Skin epidermis (tissue), 12 donors: ENCODE measurements at regions not wholly inside any gene's neighbourhood (a gene's known extent, or its start where the extent isn't known, plus 50 kb on each side); places are given as distances from the start of the nearest gene placed in this dataset.
"Not testable (repeated sequence)": the region's sequence is repeated elsewhere in the genome, so short reads cannot be mapped to it uniquely, and the experiment has no call there.

ENCODE experiments used
- H3K27ac ChIP-seq, 21 experiments: fragments of 200-600 bp; sonication (generic) in 11 of 21; one replicate each; pipeline ENCODE4 v1.5.0; 2020; ENCODE audit warnings: mild to moderate bottlenecking in 3 of 21, inconsistent platforms in 2 of 21, moderate library complexity in 2 of 21
- H3K4me3 ChIP-seq, 7 experiments: fragments of 200-600 bp; sonication (generic) in 2 of 7; one replicate each; pipeline ENCODE4 v1.5.0; 2020; ENCODE audit warnings: inconsistent platforms in 2 of 7, mild to moderate bottlenecking in 2 of 7, moderate library complexity in 1 of 7

DNA sequence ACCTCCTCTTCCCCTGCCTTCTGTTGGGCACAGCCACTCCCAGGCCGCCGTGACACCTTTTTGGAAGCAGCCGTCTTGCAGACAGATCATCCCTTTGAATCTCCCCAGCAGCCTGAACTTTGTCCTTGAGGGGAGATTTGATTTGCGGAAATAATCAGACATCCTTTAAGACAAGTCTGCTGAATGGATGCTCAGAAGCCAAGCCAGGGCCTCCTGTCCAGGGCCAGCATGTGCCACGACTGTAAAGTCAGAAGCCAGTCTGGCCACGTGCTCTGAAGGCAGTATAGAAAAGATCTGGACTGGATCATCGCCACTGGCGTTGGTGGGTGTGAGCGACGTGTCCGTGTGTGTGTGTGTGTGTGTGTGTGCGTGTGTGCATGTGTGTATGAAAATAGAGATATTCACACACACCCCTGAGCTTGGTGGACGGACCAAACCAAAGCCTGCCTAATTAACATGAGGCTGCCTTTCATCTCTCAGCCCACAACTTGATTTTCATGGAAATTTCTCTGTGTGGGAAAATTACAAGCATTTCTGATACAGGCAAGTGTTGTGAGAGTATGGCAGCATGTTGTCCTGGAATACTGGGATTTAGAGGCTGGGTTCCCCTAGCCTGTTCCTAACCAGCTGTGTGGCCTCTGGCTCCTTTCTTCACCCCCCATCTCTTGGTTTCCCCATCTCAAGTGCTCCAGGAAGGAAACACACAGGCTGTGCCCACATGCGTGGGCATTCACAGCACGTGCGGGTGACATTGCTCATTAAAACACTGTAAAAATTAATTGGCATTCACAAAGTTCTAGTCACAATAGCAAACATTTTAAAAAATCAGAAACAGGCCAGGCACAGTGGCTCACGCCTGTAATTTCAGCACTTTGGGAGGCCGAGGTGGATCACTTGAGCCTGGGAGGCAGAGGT, 61.8 kb upstream of the WNT7B start:
- peak overlapping the region in 19 of 21 experiments; percentile 19 to 99 (median 76) for H3K27ac ChIP-seq
- no peak overlapping the region for H3K4me3 ChIP-seq

DNA sequence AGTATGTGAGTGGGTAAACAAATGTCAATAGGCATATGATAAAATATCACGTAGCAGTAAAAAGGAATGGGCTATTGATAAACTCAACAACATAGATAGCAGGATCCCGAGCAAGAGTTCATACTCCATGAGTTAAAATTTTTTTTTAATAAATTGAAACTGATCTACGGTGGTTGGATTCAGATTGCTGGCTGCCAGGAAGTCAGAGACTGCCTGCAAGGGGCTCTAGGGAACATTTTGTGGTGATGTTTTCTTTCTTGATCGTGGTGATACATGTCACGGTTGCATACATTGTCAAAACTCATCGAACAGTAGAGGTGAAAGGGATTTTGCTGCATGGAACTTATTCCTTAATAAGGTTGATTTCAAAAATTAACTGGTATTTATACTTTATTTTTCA, 62.6 kb upstream of the WNT7B start:
- Histone ChIP-seq H3K27ac (peak overlapping the region in 19 of 21 experiments; percentile 19 to 99 (median 76)), H3K4me3 (no peak overlapping the region)

DNA sequence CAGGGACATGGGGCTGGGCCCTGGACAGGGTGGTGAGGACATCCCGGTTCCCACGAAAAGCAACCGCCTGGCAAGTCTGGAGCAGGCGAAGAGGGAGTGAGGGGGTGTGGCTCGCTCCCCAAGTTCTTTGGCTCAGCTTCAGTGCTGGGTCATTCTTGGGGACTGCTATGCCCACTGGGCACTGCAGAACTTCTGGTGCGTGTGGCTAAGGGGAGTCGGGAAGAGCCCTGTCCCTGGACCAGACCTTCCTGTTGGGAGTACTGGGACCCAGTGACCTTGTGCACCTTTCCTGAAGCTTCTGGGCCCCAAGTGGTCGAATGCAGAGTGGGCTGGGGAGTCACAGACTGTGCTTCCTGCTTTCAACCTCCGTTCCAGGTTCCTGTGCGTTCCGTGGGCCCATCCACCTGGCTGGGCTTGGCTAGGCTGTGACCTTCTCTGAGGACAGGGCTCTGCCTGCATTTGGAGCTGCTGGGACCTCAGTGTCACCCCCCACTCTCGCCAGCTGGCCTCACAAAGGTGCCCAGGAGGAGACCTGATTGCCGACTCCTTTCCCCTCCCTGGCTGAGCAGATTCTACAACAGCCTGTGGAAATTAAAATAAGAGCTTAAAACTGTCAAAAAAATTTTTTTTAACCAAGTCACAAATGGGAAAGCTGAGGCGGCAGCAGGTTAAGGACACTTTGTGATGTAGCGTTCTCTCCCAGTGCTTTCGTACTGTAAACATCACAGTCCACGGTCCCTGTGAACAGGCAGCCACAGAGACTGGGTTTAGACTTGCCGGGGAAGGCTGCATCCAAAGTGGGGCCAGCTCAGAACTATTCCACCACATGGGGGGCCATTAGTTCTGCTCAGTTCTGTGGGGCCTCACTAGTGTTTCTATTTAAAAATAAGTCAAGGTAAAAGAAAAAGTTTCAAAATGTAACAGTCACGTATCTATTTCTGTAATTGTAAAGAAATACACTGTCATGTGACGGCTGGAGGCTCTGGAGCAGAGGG, 63.8 kb upstream of the WNT7B start:
- Histone ChIP-seq H3K4me3 (peak overlapping the region in 1 of 7 experiments; percentile 21), H3K27ac (peak overlapping the region; percentile 10 to 100 (median 97))

DNA sequence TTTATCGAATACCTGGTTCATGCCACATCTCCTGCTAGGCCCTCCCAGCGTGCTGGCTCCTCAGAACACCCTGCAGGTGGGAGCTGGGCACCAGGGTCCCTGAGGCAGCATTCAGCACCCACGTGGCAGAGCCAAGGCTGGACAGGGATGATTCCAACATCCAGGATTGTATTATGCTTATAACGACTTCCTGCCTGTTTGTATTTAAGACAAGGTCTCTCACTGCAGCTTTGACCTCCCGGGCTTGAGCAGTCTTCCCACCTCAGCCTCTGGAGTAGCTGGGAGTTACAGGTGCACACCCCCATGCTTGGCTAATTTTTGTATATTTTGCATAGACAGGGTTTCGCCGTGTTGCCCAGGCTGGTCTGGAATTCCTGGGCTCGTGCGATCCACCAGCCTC, 64.7 kb upstream of the WNT7B start:
- peak overlapping the region in 20 of 21 experiments; percentile 9 to 100 (median 97) for H3K27ac ChIP-seq
- peak overlapping the region in 2 of 7 experiments; percentile 22 to 56 for H3K4me3 ChIP-seq

DNA sequence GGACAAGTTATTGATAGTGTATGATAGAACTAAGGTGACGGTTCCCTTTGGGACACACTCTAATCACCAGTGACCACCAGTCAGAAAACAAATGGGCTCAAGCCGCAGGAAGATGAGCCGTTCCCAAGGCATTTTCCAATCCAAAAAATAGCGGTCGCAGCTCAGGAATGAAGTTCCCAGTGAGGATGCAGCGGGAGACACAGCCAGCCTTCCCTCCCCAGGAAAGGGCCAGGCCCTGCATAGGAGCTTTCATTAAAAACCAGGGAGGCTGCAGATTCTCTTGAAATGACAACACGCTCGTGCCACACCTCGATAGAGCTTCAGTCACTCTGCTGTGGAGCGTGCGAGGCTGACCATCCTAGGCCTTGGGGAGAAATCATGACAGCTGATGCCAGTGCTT, 65.8 kb upstream of the WNT7B start:
- Histone ChIP-seq H3K27ac (peak overlapping the region in 20 of 21 experiments; percentile 89 to 100 (median 97)), H3K4me3 (peak overlapping the region in 5 of 7 experiments; percentile 1 to 69 (median 40))

DNA sequence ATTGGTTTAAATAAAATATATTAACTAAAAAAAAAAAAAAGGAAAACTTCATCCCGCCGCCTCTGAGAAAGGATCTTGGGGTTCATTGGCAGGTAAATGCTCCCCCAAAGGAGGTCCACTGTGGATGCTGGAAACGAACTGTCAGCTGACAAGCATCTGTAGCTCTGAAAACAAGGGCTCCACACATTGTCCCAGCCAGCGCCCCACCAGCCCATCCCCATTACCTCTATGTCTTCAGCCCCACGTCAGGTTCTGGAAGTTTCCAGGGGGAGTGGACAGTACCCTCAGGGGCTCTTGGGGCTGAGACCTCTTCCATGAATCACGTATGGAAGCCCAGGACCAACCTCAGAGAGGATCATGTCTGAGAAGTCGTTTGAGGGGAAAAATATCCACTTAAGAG, 66.4 kb upstream of the WNT7B start:
- peak overlapping the region in 6 of 7 experiments; percentile 40 to 69 (median 52) for H3K4me3 ChIP-seq
- H3K27ac ChIP-seq: peak overlapping the region; percentile 81 to 100 (median 97)

DNA sequence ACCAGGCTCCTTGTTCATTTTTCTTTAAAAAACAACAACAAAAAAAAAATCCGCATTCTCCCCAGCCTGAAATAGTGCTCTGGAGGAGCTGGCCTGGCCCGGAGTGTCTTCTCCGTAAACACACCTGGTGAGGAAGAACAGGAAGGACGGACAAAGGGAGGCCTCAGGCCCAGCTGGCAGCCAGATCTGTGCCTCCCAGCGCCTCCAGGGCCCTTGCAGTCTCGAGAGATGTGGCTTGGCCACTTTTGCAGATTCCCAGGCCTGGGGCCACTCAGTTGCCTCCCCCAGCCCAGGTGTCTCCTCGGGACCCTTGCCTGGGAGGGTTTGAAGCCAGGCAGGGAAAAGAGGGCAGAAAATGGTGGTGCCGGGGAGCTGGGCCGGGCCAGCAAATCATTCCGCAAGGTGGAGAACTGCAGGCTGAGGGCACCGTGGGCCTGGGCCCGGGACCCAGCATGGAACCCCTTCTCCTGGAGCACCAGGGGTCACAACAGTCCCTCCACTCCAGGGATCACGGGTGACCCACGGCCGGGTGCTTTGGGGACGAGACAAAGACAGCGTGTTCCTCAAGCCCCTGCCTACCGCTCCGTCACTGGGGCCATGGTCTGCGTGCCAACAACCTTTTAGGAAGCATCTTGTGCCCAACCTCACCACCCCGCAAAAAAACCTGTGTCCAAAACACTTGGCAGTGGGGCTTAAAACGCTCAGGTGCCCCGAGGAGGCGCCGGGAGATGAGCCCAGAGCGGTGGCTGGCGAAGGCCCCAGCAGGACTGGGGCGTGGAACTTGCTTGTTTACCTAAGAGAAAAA, 67.1 kb upstream of the WNT7B start:
- peak overlapping the region; percentile 40 to 69 (median 49) for H3K4me3 ChIP-seq
- peak overlapping the region; percentile 81 to 100 (median 97) for H3K27ac ChIP-seq

DNA sequence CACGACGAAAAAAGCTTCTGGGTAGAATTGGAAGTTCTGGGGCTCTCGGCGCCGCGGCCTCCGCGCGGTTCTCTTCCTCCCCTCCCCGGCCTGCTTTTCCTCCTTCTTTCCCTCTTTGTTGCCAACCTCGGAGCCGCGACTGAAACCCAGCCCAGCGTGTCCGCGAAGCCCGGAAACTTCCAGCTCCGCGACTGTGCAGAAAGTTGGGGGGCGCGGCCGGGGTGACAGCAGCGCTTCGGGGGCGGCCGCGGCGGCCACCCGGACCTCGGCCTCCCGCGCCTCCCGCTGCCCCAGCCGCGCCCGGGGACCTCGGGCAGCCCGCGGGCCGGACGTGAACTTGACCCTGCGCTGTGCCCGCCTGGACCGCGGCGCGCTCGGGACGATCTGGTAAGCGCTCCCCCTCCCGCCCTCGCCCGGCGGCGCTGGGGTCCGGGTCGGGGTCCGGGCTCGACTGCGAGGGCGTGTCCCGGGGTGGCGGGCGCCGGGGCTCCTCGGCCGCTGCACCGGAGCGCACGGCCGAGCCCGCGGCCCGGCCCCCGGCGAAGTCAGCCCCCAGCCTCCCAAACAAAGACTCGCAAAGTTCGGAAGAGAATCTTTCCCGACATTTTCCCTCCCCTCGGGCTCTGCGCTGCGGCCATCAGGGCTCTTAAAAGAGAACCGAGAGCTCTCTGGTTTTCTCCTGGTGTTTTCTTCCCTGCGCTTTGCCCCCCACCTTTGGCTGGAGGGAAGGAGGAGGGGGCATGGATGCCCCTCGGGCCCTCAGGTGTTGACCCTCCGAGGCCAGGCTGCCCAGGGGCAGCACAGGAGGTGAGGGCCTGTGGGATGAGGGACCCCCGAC, 67.9 kb upstream of the WNT7B start:
- Histone ChIP-seq H3K4me3 (peak overlapping the region; percentile 40 to 69 (median 49)), H3K27ac (peak overlapping the region; percentile 81 to 100 (median 97))

DNA sequence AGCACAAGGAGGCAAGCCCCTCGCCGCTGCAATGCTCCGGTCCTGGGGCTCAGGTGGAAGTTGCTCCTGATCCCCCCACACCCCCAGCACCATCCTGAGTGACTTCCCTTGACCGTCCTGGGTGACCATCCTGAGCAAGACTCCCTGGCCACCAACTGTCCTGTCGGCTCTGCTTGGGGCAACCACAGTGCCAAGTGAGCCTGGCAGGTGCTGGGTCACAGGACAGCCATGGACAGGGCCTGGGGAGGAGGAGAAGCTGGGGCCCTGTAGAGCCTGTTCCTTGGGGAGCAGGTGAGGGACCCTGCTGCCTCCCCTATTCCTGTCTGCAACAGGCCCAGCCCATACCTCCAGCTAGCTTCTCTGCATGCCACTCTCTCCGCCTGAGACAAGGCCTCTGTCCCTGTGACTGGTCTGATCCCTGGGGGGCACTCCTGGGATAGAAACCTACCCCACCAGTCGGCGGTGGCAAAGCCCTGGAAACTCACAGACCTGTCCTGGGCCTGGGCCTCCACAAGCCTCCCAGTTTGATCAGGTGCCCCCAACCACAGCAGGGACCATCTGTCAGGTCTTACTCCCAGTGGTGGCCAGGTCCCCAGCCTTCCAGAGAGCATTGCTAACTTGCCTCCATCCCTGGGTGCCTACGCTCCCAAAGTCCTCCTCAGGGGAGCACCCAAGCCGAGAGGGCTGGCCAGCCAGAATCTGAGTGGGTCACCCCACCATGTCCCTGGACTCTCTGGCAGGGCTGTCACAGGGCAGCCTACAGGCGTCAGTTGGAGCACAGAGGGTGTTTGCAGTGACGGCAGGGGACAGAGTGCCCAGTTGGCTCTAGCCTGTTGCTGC, 68.7 kb upstream of the WNT7B start:
- H3K27ac ChIP-seq: peak overlapping the region; percentile 81 to 100 (median 97)
- H3K4me3 ChIP-seq: peak overlapping the region; percentile 40 to 69 (median 49)

DNA sequence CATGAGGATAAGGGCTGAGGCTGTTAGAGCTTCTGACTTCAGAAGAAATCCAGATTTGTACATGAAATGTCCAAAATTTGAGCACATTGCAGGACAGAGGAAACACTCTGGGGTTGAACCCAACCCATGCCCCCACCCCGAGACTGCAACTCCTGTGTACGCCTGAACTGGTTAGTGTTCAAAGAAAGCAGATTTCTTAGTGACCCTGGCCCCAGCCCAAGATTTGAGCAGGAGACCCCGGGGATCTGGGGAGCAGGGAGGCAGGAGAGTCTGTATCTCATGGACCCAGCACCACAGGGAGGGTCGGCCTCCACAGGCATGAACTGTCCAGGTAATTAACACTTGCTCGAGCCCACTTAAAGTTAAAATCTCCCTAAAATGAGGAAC, 69.3 kb upstream of the WNT7B start:
- Histone ChIP-seq H3K27ac (peak overlapping the region; percentile 6 to 100 (median 97)), H3K4me3 (peak overlapping the region; percentile 5 to 69 (median 49))

DNA sequence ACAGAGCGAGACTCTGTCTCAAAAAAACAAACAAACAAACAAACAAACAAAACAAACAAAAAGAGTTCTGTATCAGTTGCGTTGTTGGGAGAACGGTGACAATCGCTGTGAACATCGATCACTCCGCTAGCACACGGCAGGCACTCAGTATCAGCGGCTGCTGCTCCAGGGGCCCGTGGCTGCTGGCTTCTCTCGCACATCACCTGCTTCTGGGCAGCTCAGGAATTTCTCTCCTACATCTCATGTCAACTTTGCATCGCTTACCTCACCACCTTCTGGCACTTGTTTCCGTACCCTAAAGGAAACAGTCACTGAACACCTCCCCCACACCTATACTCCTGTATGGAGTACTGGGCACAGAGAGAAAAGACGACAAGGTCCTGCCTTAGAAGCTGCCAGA, 70.3 kb upstream of the WNT7B start:
- peak overlapping the region in 20 of 21 experiments; percentile 42 to 100 (median 97) for H3K27ac ChIP-seq
- peak overlapping the region in 2 of 7 experiments; percentile 4 to 69 for H3K4me3 ChIP-seq

DNA sequence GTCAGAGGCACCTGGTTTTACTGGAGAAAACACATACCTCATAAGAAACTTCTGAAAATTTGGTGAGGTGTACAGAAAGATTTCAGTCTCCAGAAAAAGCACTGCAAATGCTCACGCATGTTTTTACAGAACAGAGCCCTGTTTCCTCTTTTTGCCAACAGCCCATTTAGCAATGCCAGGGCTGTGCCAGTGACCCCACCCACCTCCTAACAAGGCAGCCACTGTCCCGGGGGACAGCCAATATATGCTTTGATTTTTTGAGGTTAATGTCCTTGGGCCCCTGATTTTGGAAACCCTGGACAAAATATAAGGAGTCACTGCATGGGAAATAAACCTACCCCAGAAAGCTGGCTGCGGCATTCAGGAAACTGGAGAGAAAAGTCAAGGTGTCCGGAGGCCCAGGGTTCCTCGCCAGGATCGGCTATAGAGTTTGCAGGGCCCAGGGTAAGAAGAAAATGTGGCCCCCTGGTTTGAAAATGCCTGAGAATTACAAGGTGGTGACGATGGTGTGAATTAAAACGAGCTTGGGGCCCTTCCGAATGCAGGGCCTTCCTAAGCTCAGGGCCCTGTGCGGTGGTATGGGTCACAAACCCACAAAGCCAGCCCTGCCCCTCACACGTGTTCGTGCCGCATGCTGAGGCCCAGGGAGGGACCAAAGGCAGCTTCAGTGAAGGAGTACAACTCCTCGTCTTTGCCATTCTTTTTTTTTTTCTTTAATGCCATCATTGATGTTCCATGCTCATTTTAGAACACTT, 71.1 kb upstream of the WNT7B start:
- peak overlapping the region in 20 of 21 experiments; percentile 42 to 100 (median 97) for H3K27ac ChIP-seq
- peak overlapping the region in 1 of 7 experiments; percentile 69 for H3K4me3 ChIP-seq

DNA sequence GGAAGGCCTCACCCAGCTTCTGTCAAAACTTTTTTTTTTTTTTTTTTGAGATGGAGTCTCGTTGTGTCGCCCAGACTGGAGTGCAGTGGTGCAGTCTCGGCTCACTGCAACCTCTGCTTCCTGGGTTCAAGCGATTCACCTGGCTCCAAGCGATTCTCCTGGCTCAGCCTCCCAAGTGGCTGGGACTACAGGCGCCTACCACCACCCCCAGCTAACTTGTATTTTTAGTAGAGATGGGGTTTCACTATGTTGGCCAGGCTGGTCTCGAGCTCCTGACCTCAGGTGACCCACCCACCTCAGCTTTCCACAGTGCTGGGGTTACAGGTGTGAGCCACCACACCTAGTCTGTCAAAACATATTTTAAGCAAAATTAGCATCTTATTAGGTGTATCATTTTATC, 71.7 kb upstream of the WNT7B start:
- H3K4me3 ChIP-seq: not testable (repeated sequence)
- peak overlapping the region in 18 of 21 experiments; percentile 83 to 100 (median 97) for H3K27ac ChIP-seq

DNA sequence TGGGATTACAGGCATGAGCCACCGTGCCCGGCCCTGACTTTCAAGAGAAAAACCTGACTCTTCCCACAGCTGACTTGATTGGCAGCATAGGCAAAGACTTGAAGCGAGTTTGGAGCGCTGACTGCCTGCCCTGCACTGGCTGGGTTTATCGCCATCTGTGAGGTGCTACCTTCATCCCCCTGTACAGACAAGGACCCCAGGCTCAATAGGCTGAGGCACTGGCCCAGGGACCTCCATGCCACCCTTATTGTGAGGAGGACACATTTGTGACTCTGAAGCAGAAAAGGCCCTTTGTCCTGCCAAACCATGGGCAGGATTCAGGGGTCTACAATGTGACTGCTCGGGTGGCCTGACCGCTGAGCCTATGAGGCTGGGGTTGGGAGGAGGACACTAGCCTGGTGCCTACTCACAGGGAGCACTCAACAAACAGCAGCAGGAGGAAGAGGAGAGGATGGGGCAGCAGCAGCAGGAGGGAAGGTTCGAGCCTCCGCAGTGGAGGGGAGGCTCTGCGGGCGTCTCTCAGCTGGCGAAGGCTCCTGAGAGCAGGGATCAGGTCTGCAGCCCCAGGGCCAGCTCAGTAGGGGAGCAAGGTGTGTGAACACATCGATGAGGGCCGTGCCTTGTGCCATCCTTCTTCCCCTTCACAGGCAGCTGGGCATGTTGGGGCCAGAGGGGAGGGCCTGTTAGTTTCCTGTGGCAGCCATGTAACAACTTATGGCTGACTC, 72.9 kb upstream of the WNT7B start:
- peak overlapping the region in 19 of 21 experiments; percentile 0 to 100 (median 99) for H3K27ac ChIP-seq
- H3K4me3 ChIP-seq: no peak overlapping the region

DNA sequence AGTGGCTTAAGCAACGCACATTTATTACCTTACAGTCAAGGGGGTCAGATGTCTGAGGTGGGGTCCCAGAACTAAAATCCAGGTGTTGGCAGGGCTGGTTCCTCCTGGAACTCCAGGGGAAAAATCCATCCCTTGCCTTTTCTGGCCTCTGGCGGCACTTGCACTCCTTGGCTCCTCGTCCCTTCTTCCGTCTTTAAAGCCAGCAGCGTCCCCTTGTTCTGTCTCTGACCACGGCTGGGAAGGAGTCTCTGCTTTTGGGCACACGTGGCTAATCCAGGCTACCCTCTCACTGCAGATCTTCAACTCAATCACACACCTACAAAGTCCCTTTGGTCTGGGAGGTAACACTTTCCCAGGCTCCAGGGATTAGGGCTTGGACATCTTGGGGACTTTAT, 73.5 kb upstream of the WNT7B start:
- H3K4me3 ChIP-seq: no peak overlapping the region
- H3K27ac ChIP-seq: peak overlapping the region in 20 of 21 experiments; percentile 6 to 100 (median 99)
